Gastrocnemius medialis (tissue), 4 donors: ENCODE measurements at regions not wholly inside any gene's neighbourhood (a gene's known extent, or its start where the extent isn't known, plus 50 kb on each side); places are given as distances from the start of the nearest gene placed in this dataset.

Experiments
- POLR2A ChIP-seq, 2 donors: fragments of 450-650 bp; IDR thresholded peaks; one replicate each; pipeline ENCODE4 v1.6.1; 2017; ENCODE audit warnings: antibody characterized with exemption in 2 of 2, mild to moderate bottlenecking in 2 of 2, moderate library complexity in 2 of 2
- TF ChIP-seq, protein P1 (sequence below), 5 experiments: fragments of 450-650 bp in 3 of 5; fragments of 200-600 bp in 2 of 5; sonication (generic) in 2 of 5; IDR thresholded peaks in 4 of 5; conservative IDR thresholded peaks in 1 of 5; 1 replicate in 4 of 5; 2 replicates in 1 of 5; pipeline ENCODE4 v1.5.1; 2016 to 2019; ENCODE audit warnings: antibody characterized with exemption in 5 of 5, mild to moderate bottlenecking in 3 of 5, moderate library complexity in 3 of 5

DNA sequence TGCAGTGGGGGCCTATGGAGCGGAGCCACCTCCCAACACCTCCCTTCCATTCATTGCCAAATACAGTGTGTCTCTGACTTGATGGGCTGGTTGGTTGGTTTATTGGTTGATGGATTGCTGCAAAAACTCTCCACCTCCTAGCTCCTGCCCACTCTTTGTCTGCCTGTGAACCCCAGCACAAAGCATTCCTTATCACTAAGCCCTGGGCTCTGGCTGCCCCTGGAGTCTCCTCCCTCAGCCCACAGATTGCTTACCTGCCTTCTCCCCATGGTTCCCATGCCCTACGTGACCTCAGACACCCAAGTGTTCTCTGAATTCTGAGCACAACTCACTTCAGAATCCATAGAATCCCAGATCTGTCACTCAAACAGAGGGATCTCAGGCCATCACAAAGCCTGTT is 139.1 kb upstream of the TPM1 start:
- TF ChIP-seq, protein P1, sequence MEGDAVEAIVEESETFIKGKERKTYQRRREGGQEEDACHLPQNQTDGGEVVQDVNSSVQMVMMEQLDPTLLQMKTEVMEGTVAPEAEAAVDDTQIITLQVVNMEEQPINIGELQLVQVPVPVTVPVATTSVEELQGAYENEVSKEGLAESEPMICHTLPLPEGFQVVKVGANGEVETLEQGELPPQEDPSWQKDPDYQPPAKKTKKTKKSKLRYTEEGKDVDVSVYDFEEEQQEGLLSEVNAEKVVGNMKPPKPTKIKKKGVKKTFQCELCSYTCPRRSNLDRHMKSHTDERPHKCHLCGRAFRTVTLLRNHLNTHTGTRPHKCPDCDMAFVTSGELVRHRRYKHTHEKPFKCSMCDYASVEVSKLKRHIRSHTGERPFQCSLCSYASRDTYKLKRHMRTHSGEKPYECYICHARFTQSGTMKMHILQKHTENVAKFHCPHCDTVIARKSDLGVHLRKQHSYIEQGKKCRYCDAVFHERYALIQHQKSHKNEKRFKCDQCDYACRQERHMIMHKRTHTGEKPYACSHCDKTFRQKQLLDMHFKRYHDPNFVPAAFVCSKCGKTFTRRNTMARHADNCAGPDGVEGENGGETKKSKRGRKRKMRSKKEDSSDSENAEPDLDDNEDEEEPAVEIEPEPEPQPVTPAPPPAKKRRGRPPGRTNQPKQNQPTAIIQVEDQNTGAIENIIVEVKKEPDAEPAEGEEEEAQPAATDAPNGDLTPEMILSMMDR (IDR thresholded peaks at IDR 0.05 in 4 of 5, conservative IDR thresholded peaks at IDR 0.05 in 1 of 5): no peak
- no peak for TF ChIP-seq POLR2A (IDR thresholded peaks at IDR 0.05)
